Spinal cord (tissue), 9 donors: ENCODE measurements at regions not wholly inside any gene's neighbourhood (a gene's known extent, or its start where the extent isn't known, plus 50 kb on each side); places are given as distances from the start of the nearest gene placed in this dataset.
A peak's percentile ranks its signal among the peaks of the same experiment; 100 is the strongest.

ENCODE experiments used
- DNase-seq, 6 donors: peaks; one replicate each; pipeline versions ENCODE4 v3.0.0 to v3.0.0-alpha.2; 2013 to 2015; ENCODE audit warnings: low spot score in 6 of 6, low read depth in 4 of 6
- H3K27ac ChIP-seq: one replicate; pipeline ENCODE4 v1.5.1; 2013; ENCODE audit warnings: low read depth, low read length, control low read depth
- H3K27me3 ChIP-seq: one replicate; pipeline ENCODE4 v1.6.1; 2013; ENCODE audit warnings: low read length; ENCODE audit not compliant: control insufficient read depth, insufficient read depth
- H3K36me3 ChIP-seq: one replicate; pipeline ENCODE4 v1.6.1; 2013; ENCODE audit warnings: low read length; ENCODE audit not compliant: control insufficient read depth, insufficient read depth
- H3K4me1 ChIP-seq: one replicate; pipeline ENCODE4 v1.6.1; 2013; ENCODE audit warnings: low read length; ENCODE audit not compliant: control insufficient read depth, insufficient read depth
- H3K4me3 ChIP-seq: one replicate; pipeline ENCODE4 v1.5.1; 2013; ENCODE audit warnings: low read depth, low read length, control low read depth
- H3K9me3 ChIP-seq: one replicate; pipeline ENCODE4 v1.6.1; 2013; ENCODE audit warnings: low read length; ENCODE audit not compliant: control insufficient read depth, insufficient read depth
- WGBS: methylation state at CpG from one replicate; pipeline ENCODE4 v1.1.5; 2013; ENCODE audit warnings: missing lambda C conversion rate; ENCODE audit not compliant: insufficient coverage; 5-methylcytosine and 5-hydroxymethylcytosine counted together
- donor health status: healthy.

GRCh38 chr5:17436761-17437221 lies 61.2 kb upstream of the TAF11L2 start:
- no peaks in the 10 kb centered on the region for H3K27me3 ChIP-seq
- no peak overlapping the region for H3K4me3 ChIP-seq
- no peaks in the 10 kb centered on the region for H3K9me3 ChIP-seq
- H3K27ac ChIP-seq, result no peak overlapping the region
- no peaks in the 10 kb centered on the region for H3K4me1 ChIP-seq
- no peaks in the 10 kb centered on the region for H3K36me3 ChIP-seq
- 88% methylated on average over 3 of the region's 4 CpGs for WGBS
- peak in 1 of 6 donors; percentile 11 for DNase-seq

GRCh38 chr5:17438027-17438426 lies 60.0 kb upstream of the TAF11L2 start:
- Histone ChIP-seq H3K27me3 (no peaks in the 10 kb centered on the region), H3K4me1 (no peaks in the 10 kb centered on the region), H3K4me3 (no peak overlapping the region), H3K27ac (no peak overlapping the region), H3K9me3 (no peaks in the 10 kb centered on the region), H3K36me3 (no peaks in the 10 kb centered on the region)
- no peak for DNase-seq
- 100% methylated on average over 1 of the region's 4 CpGs for WGBS

- no peaks in the 10 kb centered on the region for H3K36me3 ChIP-seq
- H3K27ac ChIP-seq, result no peak overlapping the region
- DNase-seq, result no peak
- no peaks in the 10 kb centered on the region for H3K9me3 ChIP-seq
- no peaks in the 10 kb centered on the region for H3K27me3 ChIP-seq
- no peak overlapping the region for H3K4me3 ChIP-seq
- no peaks in the 10 kb centered on the region for H3K4me1 ChIP-seq
These were observed 58.1 kb upstream of the TAF11L2 start for GRCh38 chr5:17439956-17440355.

- no peak for DNase-seq
- no peaks in the 10 kb centered on the region for H3K36me3 ChIP-seq
- no peaks in the 10 kb centered on the region for H3K27me3 ChIP-seq
- H3K4me3 ChIP-seq, result no peak overlapping the region
- H3K27ac ChIP-seq, result no peak overlapping the region
- H3K4me1 ChIP-seq, result no peaks in the 10 kb centered on the region
- H3K9me3 ChIP-seq, result no peaks in the 10 kb centered on the region
These were observed 57.3 kb upstream of the TAF11L2 start for GRCh38 chr5:17440766-17441165.

GRCh38 chr5:17441351-17441750 lies 56.7 kb upstream of the TAF11L2 start:
- Histone ChIP-seq H3K4me3 (no peak overlapping the region), H3K4me1 (no peaks in the 10 kb centered on the region), H3K36me3 (no peaks in the 10 kb centered on the region), H3K9me3 (no peaks in the 10 kb centered on the region), H3K27ac (no peak overlapping the region), H3K27me3 (no peaks in the 10 kb centered on the region)
- no peak for DNase-seq
- WGBS, result 92% methylated on average over 2 of the region's 3 CpGs

GRCh38 chr5:17443333-17444130 lies 54.5 kb upstream of the TAF11L2 start:
- Histone ChIP-seq H3K4me3 (no peak overlapping the region), H3K4me1 (no peaks in the 10 kb centered on the region), H3K36me3 (no peaks in the 10 kb centered on the region), H3K27ac (no peak overlapping the region), H3K27me3 (no peaks in the 10 kb centered on the region), H3K9me3 (no peaks in the 10 kb centered on the region)
- 93% methylated on average over 23 of the region's 23 CpGs for WGBS
- DNase-seq, result no peak

GRCh38 chr5:17444496-17444895 lies 53.5 kb upstream of the TAF11L2 start:
- Histone ChIP-seq H3K9me3 (no peaks in the 10 kb centered on the region), H3K4me3 (no peak overlapping the region), H3K4me1 (no peaks in the 10 kb centered on the region), H3K27ac (no peak overlapping the region), H3K36me3 (no peaks in the 10 kb centered on the region), H3K27me3 (no peaks in the 10 kb centered on the region)
- WGBS, result no CpG with 5 or more reads among the region's 1 CpG
- DNase-seq, result no peak

- WGBS, result no CpG with 5 or more reads among the region's 2 CpGs
- Histone ChIP-seq H3K4me1 (no peaks in the 10 kb centered on the region), H3K27ac (no peak overlapping the region), H3K27me3 (no peaks in the 10 kb centered on the region), H3K36me3 (no peaks in the 10 kb centered on the region), H3K4me3 (no peak overlapping the region), H3K9me3 (no peaks in the 10 kb centered on the region)
- DNase-seq, result no peak
These were observed 52.8 kb upstream of the TAF11L2 start for GRCh38 chr5:17445185-17445584.
